ENCODE measurements at regions not wholly inside any gene's neighbourhood (a gene's known extent, or its start where the extent isn't known, plus 50 kb on each side); places are given as distances from the start of the nearest gene placed in this dataset.

DNA sequence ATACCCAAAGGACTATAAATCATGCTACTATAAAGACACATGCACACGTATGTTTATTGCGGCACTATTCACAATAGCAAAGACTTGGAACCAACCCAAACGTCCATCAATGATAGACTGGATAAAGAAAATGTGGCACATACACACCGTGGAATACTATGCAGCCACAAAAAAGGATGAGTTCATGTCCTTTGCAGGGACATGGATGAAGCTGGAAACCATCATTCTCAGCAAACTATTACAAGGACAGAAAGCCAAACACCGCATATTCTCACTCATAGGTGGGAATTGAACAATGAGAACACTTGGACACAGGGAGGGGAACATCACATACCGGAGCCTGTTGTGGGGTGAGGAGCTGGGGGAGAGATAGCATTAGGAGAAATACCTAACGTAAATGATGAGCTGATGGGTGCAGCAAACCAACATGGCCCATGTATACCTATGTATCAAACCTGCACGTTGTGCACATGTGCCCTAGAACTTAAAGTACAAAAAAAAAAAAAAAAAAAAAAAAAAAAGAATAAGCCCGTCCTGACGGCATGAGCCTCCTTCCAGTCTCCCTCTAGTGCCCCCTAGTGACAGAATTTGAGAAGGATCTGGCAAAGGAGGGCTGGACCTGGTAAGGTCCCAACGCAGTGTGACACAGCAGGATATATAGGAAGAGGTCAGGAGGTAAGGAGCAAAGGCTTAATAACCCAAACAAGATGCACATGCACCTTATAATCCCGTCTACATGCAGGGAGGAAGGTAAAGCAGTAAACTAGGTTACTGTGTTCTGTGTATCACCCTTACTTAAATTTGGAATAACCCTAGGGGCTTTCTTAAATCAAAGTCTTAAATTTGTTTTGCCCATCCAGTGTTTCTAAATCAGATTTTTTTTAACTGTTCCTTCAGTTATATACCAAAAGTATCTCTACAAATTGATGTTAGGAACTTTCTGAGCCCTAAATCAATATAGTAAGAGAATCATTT is 214.8 kb downstream of the UNC5CL start:
- peak; percentile 5 to 76 for DNase-seq

DNA sequence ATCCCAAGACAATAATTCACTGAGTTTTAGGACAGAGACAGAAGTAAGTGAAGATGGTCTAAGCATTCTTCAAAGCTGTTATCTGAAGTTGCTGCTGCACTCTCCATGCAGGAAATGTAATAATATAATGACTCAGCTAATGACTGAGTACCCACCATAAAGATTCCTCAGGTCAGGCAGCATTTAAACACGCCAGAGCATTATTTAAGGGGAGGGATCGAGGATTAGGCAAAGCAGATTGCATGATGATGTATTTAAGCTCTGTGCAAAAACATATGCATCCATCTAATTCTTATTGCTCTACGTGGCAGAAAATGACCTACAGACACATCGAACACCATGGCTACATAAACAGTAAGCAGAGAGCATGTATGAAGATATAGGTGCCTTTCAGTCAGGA is 216.4 kb downstream of the UNC5CL start:
- DNase-seq = no peak

DNA sequence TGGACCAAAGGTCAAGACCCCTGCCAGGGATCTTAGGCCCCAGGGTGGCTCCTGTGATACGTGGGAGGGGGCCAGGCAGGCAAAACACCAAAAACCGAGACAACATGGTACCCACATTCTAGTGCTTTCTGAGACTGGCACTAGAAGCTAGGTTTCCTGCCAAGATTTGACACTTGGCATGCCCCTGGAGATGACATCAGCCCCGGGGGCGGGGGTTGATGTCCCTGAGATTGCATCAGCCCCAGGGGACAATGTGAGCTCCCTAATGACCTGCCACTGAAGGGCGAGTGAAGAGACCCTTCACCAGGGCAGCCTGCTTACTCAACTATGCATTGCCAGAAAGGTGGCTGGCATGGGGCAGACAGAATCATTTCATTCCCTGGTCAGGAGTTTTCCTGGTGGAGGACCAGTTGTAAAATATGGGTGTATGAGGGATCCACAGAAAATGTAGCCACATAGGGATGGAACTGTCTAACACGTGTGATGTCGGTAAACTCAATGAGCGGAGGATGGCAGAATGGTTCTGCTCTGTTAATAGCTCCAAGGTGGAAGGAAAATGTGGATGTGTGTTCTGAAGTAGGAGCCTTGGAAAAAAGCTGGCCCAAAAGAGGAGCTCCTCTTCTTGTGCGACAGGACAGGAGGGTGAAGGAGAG is 219.7 kb downstream of the UNC5CL start:
- DNase-seq = no peak

DNA sequence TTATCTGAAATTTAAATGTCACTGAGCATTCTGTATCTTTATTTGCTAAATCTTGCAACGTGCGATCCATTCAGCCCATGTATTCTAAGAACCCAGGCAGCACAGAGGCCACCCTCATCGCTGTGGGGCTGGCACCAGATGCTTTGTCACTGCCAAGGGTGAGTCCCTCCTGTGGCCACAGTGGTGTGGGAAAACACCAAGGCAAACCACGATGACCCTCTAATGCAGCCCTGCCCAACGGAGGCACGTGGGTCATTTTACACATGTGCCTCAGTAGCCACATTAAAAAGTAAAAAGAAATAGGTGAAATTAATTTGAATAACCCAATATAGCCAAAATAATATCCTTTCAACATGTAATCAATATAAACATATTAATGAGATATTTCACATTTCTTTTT is 221.7 kb downstream of the UNC5CL start:
- no peak for DNase-seq

DNA sequence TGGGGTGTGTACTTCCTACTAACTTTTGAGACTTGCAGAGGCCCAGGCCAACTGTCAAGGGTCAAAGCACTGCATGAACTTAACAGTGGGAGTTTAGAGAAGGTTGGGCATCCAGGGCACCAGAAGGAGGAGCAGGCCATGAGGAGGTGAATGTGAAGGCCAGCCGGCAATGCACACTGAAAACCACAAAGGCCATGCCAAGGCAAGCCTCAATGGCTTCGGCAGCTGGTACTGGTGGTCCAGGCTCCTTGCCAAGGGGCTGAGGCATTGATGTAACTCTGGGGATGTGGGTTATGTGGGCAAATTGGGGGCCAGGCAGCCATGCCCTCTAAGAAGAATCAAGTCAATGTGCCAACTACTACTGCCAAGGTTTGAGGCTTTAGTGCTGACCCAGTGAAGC is 222.4 kb downstream of the UNC5CL start:
- DNase-seq = no peak

DNA sequence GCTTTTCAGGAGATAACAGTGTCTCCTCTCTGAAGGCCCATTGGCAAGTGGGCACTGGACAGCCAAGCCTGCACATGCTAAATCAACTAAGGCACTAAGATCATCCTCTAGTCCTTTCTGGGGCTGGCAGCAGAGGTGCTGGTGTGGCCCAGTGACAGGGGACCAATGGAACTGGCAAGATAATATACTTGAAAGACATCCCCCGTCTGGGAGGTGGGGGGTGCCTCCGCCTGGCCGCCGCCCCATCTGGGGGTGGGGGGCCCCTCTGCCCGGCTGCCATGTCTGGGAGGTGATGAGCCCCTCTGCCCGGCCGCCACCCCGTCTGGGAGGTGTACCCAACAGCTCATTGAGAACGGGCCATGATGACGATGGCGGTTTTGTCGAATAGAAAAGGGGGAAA is 223.3 kb downstream of the UNC5CL start:
- no peak for DNase-seq

DNA sequence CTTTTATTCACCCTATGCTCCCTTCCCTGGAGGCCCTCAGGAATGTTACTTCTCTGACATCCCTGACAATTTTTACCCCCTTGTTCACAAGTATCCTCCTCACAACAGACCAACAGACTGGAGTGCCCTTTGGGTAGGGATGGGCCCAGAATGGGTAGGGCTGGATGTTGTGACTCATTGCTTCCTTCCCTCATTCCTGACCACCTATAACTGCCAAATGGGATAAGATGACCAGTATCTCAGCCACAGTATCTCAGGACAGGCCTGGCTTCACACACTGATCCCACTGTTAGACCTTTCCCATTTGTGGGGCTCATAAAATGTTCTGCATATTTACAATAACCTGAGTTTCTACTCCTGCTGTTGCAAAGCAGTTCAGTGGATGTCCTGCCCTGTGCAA is 223.0 kb upstream of the LRFN2 start:
- no peak for DNase-seq

DNA sequence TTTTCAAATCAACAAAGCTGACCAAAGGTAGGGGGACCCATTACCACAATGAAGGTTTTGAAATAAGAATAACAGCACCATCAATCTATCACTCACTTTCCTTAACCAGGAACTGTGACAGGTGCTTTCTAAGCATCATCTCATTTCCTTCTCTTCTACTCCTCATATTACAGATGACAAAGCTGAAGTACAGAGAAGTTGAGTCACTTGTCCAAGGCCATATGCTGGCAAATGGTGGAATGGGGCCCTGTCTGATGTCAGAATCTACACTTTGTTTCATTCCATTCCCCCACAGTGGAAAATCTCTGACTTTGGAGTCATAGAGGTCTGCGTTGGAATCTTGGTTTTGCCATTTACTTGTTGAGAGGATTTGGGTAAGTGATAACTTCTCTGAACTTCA is 222.5 kb upstream of the LRFN2 start:
- DNase-seq = no peak

DNA sequence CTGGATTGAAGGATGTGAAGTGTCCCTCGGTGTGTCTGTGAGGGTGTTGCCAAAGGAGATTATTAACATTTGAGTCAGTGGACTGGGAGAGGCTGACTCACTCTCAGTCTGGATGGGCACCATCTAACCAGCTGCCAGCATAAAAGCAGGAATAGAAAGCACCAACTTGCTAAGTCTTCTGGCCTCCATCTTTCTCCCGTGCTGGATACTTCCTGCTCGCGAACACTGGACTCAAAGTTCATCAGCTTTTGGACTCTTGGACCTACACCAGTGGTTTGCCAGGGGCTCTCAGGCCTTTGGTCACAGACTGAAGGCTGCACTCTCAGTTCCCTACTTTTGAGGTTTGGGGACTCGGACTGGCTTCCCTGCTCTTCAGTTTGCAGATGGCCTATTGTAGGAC is 220.3 kb upstream of the LRFN2 start:
- DNase-seq = no peak

DNA sequence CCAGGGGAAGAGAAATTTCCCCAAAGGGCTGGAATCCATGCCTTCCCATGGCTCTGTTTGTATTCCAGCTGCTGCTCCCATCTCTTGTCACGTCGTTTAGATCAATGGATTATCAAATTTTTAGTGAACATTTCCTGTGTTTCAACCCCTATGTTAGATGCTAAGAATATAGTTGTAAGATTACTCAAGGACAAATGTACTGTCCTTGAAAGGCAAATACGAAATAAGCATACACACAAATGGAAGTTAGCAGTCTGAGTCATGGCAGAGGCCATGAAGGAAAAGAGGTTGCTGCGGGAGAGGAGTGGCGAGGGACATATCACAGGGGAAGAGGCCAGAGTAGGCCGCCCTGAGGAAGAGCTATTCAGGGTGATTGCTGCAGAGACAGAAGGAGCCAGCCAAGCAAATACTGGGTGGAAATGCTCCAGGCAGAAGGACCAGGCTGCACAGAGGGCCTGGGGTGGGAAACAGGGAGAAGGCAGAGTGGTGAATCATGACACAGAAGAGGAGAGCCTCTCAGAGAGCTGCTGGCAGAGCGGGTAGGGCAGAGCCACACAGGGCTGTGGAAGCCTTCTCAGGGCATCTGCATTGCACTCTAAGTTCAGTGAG is 219.2 kb upstream of the LRFN2 start:
- no peak for DNase-seq

DNA sequence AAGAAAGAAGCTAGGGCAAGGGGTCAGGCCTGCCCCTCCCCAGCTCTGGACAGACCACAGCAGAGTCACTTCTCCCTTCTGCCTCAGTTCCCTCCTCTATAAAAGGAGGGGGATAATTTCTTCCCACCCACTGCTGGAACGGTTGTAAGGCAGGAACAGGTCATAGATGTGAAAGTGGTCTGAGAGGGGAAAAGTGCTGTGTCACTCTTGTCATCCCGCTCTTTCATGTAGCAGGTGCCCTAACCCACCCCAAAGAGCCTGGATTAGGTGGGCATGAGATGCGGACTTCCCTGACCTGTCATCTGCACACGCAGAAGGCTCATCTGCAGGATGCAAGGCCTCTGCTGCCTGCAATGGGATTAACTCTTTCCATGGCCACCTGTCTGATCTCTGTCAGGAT is 218.2 kb upstream of the LRFN2 start:
- DNase-seq = no peak

DNA sequence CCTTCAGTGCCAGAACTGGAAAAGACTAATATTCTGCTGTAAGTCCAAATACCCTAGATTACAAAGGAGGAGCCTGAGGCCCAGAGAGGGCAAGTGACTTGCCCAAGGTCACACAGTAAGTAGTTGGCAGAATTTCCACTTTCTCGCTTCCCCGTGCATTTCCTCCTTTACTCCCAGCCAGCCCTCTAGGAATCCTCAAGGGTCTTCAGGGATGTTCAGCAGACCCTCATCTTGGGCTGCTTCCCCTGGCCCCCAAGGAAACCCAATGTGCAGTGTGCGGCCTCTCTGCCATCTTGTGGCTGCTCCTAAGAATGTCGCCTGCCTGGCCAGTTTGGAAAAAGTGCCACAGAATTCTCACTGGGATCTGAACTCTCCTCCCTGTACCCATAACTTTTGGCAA is 217.7 kb upstream of the LRFN2 start:
- peak in 1 of 2 experiments; percentile 2 for DNase-seq

DNA sequence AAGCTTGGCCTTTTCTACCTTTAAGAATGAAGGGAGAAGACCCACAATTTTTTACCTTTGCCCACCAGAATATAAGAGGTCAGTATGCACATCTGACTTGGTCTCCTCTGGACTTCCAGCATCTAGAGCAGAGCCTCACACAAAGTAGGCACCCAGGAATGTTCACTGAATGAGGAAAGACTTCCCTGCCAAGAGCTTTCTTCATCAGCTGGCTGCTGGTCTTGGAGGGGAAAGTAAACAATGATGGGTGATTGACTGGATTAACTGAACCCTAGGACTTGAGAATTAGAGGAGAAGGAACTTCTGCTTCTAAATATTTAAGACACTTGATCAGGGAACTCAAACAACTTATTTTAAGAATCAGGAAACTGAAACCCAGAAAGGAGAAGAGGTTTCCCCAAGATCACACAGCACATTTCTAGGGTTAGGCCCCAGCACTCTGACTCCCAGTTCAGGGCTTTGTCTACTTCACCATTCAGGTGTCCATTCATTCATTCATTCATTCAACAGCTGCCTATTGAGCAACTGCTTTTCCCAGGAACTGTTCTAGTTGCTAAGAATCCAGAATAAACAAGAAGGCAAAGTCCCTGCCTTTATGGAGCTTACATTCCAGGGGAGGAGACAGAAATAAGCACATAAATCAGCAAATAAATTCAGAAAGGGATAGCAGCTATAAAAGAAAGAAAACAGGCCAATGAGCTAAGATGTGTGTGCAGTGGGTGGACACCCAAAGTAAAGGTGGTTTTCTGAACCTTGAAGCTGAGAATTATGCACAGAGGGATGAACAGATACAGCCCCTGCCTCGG is 216.9 kb upstream of the LRFN2 start:
- no peak for DNase-seq

DNA sequence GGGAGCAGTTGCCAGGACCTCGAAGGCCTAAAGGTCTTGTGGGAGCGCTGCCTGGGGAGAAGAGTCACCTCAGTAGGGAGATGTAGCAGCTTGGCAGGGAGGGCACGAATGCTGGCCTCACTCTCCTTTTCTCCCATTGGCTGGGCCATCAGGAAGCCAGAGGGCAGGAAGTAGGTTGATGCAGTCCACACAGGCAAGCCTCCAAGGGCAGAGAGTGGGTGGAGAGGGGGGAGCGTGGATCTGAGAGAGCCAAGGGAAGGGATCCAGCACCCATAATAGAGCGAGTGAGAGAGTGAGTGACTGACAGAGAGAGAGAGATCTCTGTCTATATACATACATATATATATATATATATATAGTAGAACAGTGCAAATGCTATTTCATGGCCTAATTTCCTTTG is 215.3 kb upstream of the LRFN2 start:
- DNase-seq = no peak

DNA sequence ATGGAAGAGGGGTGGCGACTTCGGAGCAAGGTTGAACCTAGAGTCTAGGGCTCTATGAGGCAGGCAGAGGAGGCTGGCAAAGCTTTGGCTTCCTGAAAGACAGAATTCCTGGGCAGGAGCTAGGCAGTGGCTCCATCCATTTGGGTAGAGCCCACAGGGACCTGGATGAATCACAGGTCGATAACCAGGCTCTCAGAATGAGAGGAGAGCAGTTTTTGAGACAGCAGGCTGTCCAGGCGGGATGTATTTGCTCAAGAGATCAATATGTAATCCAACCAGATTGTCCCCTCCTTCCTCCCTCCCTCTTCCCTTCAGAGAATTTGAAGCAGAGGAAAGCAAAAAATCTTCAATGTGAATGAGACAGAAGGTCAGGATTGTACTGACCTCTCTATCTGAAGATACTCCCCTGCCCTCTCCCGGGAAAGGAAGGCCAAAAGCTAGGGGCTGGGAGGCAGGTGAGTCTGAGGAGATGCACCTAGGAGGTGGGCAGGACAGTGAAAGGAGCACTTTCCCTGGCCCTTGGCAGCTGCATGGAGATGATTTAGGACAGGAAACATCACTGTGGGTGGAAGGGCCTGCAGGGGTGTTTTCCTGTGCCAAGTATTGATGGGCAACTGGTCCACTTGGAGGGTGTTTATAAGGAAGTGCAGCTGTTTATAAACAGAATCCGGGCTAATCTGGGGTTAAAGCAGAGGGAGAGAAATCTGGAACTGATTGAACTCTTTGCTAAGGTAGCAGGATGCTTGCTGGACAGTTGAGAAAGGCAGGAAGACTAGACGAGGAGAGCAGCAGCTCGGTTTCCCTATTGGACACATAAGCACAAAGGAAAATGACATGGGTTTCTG is 212.4 kb upstream of the LRFN2 start:
- DNase-seq = no peak

DNA sequence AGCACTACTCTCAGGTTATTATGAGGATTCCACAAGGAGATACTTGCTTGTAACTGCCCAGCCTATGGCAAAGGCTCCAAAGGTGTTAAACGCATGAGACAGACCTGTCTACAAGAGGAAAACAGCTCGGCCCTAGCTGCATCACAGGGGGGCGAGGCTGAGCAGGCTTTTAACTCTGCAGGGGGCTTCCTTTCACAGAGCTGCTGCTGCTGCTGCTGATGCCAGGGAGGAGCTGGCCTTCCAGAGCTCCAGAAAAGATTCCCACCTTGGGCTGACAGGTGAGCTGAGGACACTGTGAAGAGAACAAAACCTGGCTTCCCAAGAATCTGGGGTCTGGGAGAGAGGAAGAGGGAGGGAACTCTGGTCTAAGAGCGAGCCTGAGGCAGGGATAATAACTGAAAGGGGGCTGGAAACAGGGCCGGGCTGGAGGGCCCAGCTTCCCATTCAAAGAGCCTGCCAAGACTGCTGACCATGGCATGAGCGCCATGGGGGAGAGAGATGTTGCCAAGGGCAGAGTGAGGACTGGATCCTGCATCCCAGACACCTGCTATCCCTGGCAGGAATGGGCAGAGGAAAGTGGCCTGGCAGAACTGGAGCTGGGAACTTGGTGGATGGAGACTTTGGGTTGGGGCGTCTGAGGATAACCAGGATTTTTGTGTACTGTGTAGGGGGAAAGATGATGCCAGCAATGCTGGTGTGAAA is 211.1 kb upstream of the LRFN2 start:
- DNase-seq = no peak

DNA sequence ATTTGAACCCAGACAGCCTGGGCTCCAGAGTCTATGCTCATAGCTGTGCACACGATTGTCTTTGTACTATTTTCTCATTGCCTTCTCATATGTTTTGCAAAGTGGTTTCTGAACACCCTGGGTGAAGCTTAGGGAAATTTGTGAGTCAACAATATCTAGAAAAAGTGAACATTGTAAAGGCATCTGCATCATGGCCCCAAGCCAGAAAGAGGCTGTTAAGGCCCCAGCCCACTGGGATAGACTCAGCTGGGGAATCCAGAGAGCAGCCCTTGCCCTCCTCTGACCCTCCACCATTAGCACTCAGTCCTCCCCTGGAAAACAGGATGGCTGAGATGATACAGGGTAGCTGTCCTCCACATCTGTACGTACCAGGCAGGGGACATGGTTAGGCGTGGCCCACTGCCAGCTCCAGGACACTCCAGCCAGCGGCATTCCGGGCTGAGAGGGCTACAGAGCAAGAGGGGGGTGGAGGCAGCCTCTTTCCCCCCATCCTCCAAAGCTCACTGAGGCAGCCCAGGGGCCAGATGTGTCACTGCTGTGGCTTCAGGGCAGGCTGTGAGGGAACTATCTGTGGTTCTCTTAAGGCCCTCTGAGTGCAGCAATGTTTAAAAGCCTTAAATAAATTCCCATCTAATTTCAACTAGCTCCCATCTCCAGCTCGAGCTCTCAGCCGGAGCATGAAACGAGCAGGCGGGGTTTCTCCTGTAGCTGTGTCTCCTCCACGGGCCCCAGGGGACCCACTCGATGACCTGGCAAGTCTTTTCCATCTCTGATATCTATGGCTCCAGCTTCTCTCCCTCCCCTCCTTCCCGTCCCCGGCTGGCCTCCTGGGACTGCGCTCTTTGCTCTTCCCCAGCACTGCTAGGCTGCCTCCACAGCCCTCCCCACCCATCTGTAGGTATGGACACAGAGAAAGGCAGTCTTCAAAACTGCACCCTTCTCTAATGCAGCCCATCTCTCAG is 209.4 kb upstream of the LRFN2 start:
- peak; percentile 16 to 64 for DNase-seq

DNA sequence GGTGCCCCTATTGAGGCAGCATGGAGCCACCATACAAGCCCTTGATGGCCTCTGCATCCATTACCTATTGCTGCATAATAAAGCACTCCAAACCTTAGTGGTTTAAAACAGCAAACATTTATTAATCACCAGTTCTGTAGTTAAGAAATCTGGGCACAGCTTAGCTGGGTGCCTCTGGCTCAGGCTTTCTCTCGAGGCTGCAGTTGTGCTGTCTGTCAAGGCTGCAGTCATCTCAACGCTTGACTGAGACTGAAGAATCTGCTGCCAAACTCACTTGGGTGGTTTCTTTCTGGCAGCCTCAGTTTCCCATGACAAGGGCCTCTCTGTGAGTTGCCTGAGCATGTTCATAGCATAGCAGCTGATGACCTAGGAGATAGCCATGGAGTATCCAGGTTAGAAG is 207.4 kb upstream of the LRFN2 start:
- DNase-seq = no peak

DNA sequence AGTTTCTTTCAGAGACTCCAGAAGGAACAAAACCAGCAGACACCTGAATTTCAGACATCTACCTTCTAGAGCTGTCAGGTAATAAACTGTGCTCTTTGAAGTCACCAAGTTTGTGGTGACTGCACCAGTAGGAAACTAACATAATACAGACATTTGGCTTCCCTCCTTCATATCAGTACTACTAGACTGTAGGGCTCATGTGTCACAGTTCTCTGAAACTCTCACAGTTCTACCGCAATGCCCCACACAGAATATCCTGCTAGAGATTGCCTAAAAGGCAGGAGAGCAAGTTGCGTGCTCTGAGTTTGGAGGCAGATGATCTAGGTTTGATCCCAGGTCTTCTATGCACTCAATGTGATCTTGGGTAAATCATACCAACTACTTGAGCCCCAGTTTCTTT is 205.0 kb upstream of the LRFN2 start:
- DNase-seq = no peak

DNA sequence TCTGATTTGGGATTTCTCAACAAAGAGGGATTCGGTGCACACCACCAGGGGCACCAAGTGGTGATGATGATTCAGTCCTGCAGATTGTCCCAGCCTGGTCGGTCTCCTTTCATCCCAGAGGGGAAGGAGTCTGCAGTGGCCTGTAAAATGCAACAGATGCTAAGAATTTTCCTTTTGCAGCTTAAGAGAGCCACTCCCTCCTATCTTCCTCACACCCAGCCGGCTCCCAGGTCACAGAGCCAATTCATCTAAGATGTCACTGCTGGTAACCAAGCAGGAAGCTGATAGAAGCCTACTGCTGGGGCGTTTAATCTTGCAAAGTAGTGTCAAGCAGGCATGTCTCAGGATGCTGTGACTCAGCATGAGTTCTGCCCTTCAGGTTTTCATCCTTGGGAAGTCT is 203.8 kb upstream of the LRFN2 start:
- no peak for DNase-seq
